ENCODE measurements at regions not wholly inside any gene's neighbourhood (a gene's known extent, or its start where the extent isn't known, plus 50 kb on each side); places are given as distances from the start of the nearest gene placed in this dataset.

GRCh38 chr18:8936619-8937018 is 165.9 kb upstream of the NDUFV2 start:
- H3K27me3 ChIP-seq: no peaks in the 10 kb centered on the region
- H3K9me3 ChIP-seq: no peaks in the 10 kb centered on the region
- DNase-seq (ENCODE audit: low spot score): no peak
- H3K4me1 ChIP-seq: no peaks in the 10 kb centered on the region
- no peaks in the 10 kb centered on the region for H3K36me3 ChIP-seq
- H3K27ac ChIP-seq: no peak overlapping the region
- no peak for TF ChIP-seq CTCF (IDR thresholded peaks at IDR 0.05)
- H3K4me3 ChIP-seq: no peak overlapping the region

GRCh38 chr18:8937160-8938094 is 165.1 kb upstream of the NDUFV2 start:
- H3K4me3 ChIP-seq: no peak overlapping the region
- no peak for DNase-seq (ENCODE audit: low spot score)

GRCh38 chr18:8938817-8939216 is 163.7 kb upstream of the NDUFV2 start:
- Histone ChIP-seq H3K4me3 (no peak overlapping the region), H3K36me3 (no peaks in the 10 kb centered on the region), H3K9me3 (no peaks in the 10 kb centered on the region), H3K27me3 (no peaks in the 10 kb centered on the region), H3K27ac (no peak overlapping the region), H3K4me1 (no peaks in the 10 kb centered on the region)
- no peak for TF ChIP-seq CTCF (IDR thresholded peaks at IDR 0.05)
- DNase-seq (ENCODE audit: low spot score): no peak

More at GRCh38 chr18:8937160-8938094, 165.1 kb upstream of the NDUFV2 start:
- no peak overlapping the region for H3K27ac ChIP-seq
- no peak for TF ChIP-seq CTCF (IDR thresholded peaks at IDR 0.05)
- no peaks in the 10 kb centered on the region for H3K36me3 ChIP-seq
- H3K9me3 ChIP-seq: no peaks in the 10 kb centered on the region
- H3K27me3 ChIP-seq: no peaks in the 10 kb centered on the region
- no peaks in the 10 kb centered on the region for H3K4me1 ChIP-seq

- H3K27ac ChIP-seq: no peak overlapping the region
- no peak overlapping the region for H3K4me3 ChIP-seq
- H3K4me1 ChIP-seq: no peaks in the 10 kb centered on the region
- no peaks in the 10 kb centered on the region for H3K36me3 ChIP-seq
- TF ChIP-seq CTCF (IDR thresholded peaks at IDR 0.05): no peak
- DNase-seq (ENCODE audit: low spot score): no peak
- H3K27me3 ChIP-seq: no peaks in the 10 kb centered on the region
- no peaks in the 10 kb centered on the region for H3K9me3 ChIP-seq
These were observed 160.2 kb upstream of the NDUFV2 start for GRCh38 chr18:8942021-8942908.

GRCh38 chr18:8942909-8943545 is 159.5 kb upstream of the NDUFV2 start:
- no peaks in the 10 kb centered on the region for H3K36me3 ChIP-seq
- no peaks in the 10 kb centered on the region for H3K27me3 ChIP-seq
- TF ChIP-seq CTCF (IDR thresholded peaks at IDR 0.05): no peak
- no peaks in the 10 kb centered on the region for H3K4me1 ChIP-seq
- H3K27ac ChIP-seq: no peak overlapping the region
- H3K9me3 ChIP-seq: no peaks in the 10 kb centered on the region
- H3K4me3 ChIP-seq: no peak overlapping the region
- no peak for DNase-seq (ENCODE audit: low spot score)
